NAMALWA (cell line): ENCODE measurements at regions not wholly inside any gene's neighbourhood (a gene's known extent, or its start where the extent isn't known, plus 50 kb on each side); places are given as distances from the start of the nearest gene placed in this dataset.
"Not testable (repeated sequence)": the region's sequence is repeated elsewhere in the genome, so short reads cannot be mapped to it uniquely, and the experiment has no call there.

Experiments used
- DNase-seq: peaks from one replicate; pipeline ENCODE4 v3.0.0-alpha.2; 2015; ENCODE audit warnings: low spot score

DNA sequence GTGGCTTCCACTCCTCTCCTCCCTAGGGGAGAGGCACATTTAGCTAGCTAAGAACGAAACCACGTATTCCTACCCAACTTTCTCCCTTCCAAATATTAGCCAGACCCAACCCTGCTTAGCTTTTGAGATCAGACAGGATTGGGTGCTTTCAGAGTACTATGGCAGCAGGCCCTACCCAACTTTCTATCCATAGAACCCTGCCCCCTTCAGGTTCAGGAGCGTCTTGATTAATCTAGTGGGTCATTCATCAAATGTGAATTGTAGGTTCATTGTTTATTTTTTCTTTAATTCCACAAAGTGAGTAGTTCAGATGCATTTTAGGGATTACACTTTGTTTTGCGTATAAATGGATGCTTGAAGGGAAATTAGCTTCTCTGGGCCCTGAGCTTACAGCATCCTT, 188.3 kb downstream of the MIB1 start:
- DNase-seq: no peak

DNA sequence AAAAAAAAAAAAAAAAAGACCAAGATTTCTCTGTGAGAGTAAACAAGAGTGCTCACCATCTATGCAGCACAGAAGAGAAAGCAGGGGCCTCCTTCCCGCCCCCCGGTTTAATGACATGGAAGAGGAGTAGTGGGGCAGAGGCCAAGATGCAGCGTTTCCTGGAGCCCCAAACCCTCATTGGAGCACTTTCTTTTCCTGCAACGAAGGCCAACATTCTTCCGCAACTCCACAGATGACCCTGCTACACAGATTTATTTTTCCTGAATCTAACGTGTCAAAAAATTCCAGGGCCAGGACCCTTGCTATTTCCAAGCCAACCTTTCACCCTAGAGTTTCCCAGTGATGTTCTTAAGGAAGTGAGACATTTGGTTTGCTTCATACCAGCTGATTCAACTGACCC, 189.6 kb downstream of the MIB1 start:
- DNase-seq: no peak

DNA sequence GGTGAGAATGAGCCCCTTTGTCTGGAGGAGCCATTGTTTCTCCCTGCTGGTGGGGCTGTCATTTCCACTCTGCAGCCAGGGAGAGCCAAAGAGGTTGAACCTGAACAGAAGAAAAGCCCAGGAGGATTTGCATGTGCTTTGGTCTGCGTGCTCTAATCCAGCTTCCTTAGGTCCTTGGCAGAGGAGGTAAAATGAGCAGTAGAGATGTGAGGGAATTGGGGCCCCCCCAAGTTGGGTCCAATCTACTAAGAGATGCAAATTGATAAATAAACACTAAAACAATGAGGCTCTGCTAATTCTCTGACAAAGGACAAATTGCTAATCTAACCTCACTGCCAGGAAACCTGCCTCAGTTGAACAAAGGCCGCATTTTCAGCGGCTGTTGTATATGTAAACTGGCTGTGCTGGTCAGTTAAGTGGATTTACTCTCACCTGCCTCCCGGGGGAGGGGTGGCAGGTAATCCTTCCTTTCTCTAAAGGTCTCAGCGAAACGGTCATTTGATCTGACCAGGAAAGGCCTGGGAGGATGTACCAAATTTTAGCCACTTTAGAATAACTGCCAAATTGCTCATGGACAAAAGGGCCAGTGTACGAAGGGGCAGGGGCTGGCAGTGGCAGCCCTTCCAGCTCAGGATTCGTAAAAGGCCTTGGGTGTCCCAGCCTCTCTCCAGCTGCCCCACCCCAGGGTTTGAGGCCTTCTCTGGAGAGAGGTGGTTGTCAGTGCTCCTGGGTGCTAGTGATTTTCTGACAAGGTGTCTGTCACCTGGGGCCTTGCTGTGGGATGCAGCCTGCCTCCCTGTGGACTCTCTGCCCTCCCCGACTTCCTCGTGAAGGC, 193.6 kb downstream of the MIB1 start:
- DNase-seq: no peak

DNA sequence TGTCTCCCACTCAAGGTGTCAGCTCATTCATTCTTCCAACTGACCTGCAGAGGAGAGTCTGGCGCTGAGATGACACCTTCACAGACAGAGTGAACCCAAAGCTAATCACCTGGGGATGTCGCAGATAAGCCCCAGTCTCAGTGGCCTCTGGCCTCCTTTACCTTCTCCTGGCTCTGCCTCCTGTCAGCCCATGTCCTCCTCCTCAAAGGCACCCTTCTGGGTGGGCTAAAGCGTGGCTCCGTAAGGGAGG, 194.1 kb downstream of the MIB1 start:
- no peak for DNase-seq

DNA sequence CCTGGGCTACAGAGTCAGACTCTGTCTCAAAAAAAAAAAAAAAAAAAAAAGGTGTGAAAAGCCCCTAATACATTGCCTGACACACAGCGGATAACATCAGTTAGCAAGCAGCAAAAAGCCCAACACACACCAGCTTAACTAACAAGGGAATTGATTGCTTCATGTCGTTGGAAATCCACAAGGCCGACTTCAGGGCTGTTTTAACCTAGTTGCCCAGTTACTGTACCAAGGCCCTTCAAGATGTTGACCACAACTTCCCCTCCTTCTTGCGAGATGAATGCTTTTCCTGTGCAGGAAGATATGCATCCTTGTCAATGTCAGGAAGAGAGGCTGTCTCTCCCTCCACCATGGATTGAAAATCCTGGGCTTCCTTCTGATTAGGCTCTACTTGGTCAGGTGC, 202.9 kb downstream of the MIB1 start:
- no peak for DNase-seq

DNA sequence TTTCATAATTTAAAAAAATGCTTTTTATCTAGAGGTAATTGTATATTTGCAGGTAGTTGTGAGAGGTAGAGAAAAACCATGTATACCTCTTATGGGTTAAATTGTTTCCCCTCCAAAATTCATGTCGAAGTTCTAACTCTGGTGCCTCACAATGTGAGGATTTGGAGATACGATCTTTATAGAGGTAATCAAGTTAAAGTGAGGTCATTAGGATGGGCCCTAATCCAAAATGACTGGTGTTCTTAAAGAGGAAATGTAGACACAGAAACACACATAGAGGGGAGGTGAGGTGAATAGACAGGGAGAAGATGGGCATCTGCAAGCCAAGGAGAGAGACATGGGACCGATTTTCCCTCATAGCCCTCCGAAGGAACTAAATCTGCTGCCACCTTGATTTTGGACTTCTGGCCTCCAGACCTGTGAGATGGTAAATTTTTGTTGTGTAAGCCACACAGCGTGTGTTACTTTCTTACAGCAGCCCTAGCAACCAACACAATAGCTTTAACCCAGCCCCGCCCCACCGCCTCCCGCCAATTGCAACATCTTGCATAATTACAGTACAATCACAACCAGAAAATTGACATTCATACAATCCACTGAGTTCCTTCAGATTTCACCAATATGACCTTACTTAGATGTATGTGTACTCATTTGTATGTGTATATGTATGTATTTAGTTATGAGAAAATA, 208.9 kb downstream of the MIB1 start:
- no peak for DNase-seq

DNA sequence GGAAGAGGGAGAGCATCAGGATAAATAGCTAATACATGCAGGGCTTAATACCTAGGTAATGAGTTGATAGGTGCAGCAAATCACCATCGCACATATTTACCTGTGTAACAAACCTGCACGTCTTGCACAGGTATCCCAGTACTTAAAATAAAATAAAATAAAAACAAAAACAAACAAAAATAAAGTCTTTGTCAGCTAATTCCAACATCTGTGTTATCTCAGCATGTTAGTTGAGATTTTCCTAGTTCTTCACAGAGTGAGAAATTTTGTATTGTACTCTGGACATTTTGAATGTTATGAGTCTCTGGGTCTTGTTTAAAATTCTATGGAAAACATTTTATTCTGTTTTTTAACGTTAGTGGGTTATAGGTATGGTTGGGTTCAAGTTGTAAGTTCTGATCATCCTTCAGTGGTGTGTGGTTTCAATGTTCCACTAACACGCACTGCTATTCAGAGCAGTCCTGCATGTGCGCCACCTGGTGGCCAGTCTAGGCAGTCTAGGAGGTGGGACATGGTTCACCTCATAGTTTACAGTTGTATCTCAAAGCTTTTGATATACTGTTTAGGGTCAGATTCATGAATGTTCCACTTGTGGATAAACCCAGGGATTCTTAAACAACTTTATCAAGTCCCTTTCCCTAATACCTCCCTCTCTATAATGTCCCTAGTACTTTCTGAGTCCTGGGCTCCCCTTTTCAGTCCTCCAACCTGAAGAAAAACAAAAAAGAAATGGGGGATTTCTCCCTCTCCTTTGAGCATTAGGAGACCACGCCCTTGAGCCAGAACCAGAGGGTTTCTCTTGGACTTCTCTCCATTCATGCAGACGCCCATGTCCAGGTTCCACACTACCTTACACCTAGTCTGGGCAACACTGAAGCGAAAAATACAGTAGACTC, 213.4 kb upstream of the GATA6 start:
- DNase-seq: peak; percentile 84

DNA sequence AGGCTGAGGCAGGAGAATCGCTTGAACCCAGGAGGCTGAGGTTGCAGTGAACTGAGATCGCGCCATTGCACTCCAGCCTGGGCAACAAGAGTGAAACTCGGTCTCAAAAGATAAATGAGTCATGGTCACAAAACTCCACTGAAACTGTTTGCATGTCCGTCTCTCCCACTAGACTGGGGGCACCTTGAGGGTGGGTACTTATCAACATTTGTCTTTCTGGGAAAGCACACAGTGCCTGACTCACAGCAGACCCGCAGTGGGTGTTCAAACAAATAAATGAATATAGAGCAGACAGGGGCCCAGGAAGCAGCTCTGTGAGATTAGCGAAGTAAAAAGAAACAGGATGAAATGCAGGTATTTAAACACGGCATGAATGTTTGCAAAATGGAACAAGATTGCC, 211.1 kb upstream of the GATA6 start:
- no peak for DNase-seq

DNA sequence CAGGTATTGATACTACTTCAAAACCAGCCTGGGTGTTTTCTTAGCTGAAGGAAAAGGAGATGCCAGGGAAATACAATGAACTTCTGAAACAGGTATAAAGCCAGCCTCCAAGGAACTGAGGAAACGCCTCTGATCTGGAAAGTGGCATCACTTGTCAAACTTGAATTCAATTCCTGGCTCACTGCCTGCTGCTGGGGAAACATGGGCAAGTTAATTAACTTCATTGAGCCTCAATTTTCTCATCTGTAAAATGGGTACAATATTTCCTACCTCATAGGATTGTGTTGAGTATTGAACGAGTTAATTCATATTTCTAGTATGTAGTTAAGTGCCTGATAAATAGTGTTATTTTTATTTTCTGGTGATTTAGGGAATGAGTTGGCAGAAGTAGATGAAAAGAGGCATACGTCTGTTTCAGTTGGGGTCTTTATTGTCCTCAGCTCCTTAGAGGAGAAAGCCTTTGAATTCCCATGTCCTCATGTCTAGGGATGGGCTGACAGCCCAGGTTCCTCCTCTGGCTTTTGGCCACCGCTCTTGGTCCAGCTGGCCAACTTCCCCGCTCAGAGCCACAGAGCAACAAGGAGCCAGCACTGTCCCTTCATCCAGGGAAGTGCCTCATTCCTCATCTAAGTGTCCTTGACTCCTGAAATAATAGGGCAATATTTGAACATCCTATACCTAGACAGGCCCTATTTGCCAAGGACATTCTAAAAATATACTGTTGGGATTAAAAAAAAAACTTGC, 210.5 kb upstream of the GATA6 start:
- DNase-seq: no peak

DNA sequence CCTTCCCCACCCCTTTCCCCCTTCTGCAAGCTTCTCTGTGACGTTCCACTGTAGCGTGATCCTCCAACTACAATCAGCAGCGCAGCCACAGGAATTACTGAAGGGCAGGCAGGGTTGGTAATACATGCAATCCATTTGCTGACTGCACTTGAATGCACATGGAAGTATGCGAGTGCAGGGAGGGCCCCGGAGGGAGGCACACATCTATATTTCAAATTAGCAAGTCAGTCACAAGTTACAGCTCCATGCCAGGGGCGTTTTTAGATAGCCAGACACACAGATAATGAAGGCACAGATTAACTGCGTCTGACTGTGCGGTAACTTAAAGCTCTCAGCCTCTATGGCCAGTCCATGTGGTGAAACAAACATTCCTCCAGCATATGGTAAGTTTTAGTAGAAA, 209.2 kb upstream of the GATA6 start:
- DNase-seq: no peak

DNA sequence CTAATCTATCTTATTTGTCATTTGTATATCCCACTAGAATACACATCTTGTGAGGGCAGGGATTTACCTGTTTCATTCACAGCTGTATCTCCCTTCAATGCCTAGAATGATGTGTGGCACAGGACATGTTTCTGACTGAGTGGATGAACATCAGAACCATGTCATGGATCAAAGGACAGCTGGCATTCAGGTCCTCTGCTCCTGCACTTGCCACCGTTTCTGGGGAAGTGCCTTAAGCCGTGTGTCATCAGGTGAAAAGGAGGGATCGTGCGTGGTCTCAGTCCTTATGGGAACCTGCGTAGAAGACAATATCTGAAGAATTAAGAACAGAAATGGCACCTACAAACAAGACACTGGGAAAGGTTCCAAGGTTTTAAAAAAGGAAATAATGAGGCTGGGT, 206.1 kb upstream of the GATA6 start:
- no peak for DNase-seq

DNA sequence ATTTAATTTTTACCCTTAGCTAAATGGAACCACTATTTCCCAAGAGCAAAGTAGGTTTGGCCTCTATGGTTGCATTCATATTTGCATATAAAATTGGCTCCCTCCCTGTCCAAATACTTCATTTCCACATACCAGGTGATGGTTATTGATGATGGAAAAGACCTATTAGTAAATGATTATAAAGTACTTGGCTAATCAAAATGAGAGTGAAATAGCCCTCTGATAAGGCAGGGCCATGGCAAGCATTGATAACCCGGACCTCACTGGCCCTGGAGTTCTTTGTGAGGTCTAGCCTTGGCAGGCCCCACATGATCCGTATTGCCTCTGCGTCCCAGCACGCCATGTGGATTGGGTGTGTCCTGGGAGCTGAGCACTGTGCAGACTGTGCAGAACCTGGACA, 201.1 kb upstream of the GATA6 start:
- DNase-seq: no peak

DNA sequence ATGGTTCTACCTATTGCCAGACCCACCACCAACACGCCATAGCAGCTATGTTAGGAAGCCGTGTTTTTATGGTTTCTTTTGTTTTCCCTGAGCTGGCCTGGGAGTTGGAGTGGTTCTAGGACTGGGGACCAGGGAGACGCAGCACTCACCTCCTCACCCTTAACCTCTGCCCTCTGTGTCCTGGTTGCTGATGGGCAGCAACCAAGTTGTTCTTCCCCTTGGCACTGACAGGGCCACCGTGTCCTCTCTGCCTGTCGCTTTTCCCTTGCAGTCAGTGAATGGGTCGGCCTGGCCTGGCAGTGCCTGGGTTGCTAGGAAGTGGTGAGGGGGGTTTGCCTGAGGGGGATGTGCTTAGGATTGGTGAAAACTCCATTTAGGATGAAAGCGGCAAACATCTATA, 197.1 kb upstream of the GATA6 start:
- DNase-seq: no peak

DNA sequence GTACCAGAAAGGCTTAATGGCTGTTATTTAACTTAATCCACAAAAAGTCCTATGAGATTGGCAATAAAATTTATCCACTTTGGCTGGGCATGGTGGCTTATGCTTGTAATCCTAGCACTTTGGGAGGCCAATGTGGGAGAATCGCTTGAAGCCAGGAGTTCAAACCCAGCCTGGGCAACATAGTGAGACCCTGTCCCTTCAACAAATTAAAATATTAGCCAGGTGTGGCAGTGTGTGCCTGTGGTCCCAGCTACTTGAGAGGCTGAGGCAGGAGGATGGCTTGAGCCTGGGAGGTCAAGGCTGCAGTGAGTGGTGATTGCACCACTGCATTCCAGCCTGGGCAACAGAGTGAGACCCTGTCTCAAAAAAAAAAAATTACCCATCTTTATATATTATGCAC, 193.4 kb upstream of the GATA6 start:
- not testable (repeated sequence) for DNase-seq

DNA sequence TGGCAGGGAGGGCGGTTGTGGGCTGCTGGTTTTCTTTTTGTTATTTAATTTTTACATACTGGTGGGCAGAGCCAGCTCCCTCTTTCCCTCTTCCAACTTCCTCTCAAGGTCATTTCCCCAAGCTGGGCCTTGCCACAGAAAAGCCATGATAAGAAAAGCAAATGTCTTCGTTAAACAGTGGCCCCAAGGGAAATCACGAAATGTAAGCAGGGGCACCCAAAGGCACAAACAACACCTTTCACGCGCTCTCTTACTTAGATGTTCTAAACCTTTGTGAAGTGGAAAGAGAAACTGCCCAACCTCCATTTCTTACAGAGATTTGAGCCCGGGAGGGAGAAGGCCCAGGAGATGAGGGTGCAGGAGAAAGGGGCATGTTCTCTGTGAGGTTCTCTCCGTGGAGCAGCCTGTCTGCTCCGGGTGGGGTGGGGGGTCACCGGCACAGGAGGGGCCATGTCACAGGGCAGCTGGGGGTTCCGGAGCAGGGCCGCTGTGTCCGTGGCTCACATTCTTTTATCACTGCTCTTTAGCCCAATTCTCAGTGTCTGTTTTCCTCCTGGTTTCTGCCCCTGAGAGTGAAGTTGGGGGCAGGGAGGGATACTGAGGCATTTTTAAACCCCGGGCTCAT, 190.7 kb upstream of the GATA6 start:
- no peak for DNase-seq

DNA sequence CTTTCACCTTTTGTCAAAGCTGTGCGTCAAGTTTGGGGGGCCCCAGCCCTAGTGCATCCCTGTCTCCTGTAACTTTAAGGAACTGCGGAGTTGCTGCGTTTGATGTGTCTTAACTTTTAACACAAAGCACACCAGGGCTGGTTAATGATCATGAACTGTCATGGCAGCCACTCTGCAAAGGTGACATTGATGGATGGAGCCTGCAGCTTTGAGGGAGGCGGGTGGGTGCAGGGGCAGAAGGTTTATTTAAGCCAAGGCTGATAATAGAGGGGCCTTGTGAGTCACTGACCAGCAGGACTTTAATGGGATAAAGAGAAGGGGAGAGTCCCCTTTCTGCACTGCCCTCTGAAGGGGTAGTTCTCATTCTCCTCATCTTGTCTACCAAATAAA, 190.2 kb upstream of the GATA6 start:
- no peak for DNase-seq

DNA sequence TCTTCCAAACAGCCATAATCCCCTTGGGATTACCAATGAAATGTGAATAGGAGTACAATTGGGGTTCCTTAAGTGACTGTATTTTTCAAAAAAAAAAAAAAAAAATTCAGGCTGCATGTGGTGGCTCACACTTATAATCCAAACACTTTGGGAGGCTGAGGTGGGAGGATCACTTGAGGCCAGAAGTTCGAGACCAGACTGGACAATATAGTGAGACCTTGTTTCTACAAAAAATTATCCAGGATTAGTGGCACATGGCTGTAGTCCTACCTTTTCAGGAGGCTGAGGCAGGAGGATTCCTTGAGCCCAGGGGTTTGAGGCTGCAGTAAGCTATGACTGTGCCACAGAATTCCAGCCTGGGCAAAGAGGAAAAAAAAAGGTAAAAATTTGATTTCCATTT, 189.6 kb upstream of the GATA6 start:
- DNase-seq: no peak

DNA sequence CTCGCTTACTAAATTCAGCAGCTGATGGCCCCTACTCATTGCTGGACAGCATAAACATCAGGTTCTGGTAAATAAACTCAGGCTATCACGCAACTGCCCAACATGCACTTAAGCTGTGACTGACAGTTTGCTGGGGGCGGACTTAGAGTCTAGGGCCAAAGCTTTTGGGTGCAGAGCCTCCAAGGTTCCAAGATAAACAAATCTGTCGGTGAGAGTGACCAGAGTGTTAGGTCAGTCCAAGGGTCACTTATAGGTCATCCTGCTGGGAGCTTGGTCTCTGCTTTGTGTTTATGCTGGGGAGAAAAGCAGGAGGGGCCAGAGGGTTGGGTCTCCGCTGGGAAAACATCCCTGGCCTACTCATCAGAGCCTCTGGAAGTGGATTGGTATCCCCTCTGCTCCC, 188.6 kb upstream of the GATA6 start:
- DNase-seq: no peak

DNA sequence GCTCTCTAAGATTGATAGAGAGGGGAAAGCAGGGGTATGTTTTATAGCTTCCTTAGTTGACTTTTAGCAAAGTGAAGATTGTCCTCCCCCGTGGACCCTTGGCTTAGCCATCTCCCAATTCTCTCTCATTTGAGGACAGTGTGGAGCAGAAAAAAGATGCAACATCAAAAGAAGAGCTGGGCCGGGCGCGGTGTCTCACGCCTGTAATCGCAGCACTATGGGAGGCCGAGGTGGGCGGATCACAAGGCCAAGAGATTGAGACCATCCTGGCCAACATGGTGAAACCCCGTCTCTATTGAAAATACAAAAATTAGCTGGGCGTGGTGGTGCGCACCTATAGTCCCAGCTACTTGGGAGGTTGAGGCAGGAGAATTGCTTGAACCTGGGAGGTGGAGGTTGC, 187.9 kb upstream of the GATA6 start:
- not testable (repeated sequence) for DNase-seq

DNA sequence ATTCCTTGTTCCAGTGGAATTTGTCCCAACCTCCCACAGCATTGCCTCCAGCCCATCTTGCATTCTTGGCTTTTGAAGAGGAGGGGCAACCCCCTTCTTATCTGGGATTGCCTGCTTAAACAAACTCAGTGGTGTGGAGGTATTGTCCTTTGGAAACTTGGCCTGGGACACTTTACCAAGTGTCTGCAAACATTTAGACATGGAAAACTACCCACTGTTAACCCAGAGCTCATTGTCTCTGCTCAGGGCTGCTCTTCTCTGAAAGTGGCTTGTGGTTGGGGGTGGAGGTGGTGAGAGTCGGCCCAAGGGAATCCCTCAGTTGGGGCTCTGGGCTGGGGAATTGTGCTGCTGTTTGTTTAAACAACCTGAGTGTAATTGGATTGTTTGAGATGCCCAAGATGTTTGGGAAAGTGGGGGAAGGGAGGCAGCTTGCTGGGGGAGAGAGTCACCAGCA, 178.3 kb upstream of the GATA6 start:
- DNase-seq: no peak

DNA sequence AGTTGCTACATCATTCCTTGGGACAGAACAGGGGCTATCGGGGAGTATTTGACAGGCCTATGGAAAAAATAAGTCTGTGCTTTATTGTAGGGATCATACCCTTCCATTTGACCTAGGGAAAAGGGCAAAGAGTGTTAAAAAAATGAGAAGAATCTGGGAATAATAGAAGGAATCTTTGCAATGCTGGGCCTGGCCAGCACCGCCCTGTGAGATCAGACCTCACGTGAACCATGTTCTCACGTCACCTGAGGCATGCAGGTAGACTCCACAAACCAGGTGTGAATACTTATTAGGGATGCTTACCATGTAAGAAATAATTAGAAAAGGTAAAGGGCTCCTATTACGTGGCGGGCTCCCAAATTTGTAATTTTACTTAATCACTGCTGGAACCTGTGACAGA, 177.5 kb upstream of the GATA6 start:
- DNase-seq: no peak

DNA sequence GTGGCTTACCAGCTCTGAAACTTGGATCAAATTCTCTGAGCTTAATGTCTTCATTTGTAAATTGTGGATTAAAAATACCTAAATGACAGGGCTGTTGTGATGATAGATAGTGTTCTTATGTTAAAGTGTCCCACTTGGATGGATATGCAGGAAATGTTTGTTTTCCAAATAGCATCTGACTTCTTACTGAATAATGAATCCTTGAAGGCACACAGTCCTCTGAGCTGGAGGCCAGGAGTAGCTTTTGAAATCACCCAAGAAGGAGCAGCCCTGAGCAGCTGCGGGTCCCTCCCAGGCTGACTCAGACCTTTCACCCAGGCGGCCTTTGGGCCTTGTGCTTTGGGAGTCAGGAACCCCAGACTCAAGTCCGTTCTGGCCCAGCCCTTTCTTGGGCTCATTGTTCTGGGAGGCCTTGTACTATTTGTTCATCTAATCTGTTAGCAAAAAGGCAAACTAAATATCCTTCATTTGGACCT, 173.0 kb upstream of the GATA6 start:
- no peak for DNase-seq
